Esophagus squamous epithelium (tissue), 4 donors: ENCODE measurements at regions not wholly inside any gene's neighbourhood (a gene's known extent, or its start where the extent isn't known, plus 50 kb on each side); places are given as distances from the start of the nearest gene placed in this dataset.

ENCODE experiments used
- CTCF ChIP-seq, 6 experiments: fragments of 450-650 bp in 4 of 6; fragments of 200-600 bp in 2 of 6; sonication (generic) in 2 of 6; IDR thresholded peaks; one replicate each; pipeline ENCODE4 v1.5.1; 2016 to 2019; ENCODE audit warnings: antibody characterized with exemption in 6 of 6, mild to moderate bottlenecking in 4 of 6, moderate library complexity in 4 of 6
- POLR2A ChIP-seq, 4 donors: fragments of 450-650 bp; IDR thresholded peaks; one replicate each; pipeline ENCODE4 v1.6.1; 2017; ENCODE audit warnings: antibody characterized with exemption in 4 of 4, mild to moderate bottlenecking in 4 of 4, moderate library complexity in 3 of 4

DNA sequence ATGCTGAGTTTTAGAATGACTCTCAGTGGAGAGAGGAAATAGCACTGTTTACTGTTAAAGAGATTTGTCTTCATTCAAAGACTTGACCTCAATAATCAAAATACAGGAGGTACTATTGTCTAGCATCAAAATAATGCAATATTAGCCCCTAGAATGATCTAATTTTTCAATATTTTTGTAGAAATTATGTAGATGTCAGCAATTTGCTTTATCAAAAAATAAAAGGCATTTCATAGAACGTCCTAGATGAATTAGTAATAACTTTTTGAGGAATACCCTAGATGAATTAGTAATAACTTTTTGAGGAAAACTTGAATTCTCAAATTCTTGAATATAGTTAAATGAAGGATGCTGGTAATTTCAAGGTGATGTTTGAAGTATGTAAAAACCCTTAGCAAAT, 1252.1 kb upstream of the CADM2 start:
- TF ChIP-seq CTCF (IDR thresholded peaks at IDR 0.05) (no peak), POLR2A (IDR thresholded peaks at IDR 0.05) (no peak)
